ENCODE measurements at regions not wholly inside any gene's neighbourhood (a gene's known extent, or its start where the extent isn't known, plus 50 kb on each side); places are given as distances from the start of the nearest gene placed in this dataset.

- TF ChIP-seq SP2 (tag by site-specific recombination; IDR thresholded peaks at IDR 0.05), result no peak
- TF ChIP-seq, protein P1, sequence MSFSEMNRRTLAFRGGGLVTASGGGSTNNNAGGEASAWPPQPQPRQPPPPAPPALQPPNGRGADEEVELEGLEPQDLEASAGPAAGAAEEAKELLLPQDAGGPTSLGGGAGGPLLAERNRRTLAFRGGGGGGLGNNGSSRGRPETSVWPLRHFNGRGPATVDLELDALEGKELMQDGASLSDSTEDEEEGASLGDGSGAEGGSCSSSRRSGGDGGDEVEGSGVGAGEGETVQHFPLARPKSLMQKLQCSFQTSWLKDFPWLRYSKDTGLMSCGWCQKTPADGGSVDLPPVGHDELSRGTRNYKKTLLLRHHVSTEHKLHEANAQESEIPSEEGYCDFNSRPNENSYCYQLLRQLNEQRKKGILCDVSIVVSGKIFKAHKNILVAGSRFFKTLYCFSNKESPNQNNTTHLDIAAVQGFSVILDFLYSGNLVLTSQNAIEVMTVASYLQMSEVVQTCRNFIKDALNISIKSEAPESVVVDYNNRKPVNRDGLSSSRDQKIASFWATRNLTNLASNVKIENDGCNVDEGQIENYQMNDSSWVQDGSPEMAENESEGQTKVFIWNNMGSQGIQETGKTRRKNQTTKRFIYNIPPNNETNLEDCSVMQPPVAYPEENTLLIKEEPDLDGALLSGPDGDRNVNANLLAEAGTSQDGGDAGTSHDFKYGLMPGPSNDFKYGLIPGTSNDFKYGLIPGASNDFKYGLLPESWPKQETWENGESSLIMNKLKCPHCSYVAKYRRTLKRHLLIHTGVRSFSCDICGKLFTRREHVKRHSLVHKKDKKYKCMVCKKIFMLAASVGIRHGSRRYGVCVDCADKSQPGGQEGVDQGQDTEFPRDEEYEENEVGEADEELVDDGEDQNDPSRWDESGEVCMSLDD (tag by site-specific recombination; IDR thresholded peaks at IDR 0.05), result no peak
- no peak for TF ChIP-seq ZNF76 (tag by site-specific recombination; IDR thresholded peaks at IDR 0.05; ENCODE audit: borderline replicate concordance, low read depth)
- no peak for TF ChIP-seq ZNF426 (tag by site-specific recombination; IDR thresholded peaks at IDR 0.05)
- TF ChIP-seq, protein P2, sequence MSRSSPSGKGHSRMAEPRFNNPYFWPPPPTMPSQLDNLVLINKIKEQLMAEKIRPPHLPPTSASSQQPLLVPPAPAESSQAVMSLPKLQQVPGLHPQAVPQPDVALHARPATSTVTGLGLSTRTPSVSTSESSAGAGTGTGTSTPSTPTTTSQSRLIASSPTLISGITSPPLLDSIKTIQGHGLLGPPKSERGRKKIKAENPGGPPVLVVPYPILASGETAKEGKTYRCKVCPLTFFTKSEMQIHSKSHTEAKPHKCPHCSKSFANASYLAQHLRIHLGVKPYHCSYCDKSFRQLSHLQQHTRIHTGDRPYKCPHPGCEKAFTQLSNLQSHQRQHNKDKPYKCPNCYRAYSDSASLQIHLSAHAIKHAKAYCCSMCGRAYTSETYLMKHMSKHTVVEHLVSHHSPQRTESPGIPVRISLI (tag by site-specific recombination; IDR thresholded peaks at IDR 0.05), result no peak
- no peak for TF ChIP-seq ZNF692 (tag by site-specific recombination; IDR thresholded peaks at IDR 0.05)
- TF ChIP-seq, protein P3, sequence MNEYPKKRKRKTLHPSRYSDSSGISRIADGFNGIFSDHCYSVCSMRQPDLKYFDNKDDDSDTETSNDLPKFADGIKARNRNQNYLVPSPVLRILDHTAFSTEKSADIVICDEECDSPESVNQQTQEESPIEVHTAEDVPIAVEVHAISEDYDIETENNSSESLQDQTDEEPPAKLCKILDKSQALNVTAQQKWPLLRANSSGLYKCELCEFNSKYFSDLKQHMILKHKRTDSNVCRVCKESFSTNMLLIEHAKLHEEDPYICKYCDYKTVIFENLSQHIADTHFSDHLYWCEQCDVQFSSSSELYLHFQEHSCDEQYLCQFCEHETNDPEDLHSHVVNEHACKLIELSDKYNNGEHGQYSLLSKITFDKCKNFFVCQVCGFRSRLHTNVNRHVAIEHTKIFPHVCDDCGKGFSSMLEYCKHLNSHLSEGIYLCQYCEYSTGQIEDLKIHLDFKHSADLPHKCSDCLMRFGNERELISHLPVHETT (tag by site-specific recombination; IDR thresholded peaks at IDR 0.05), result no peak
- no peak for TF ChIP-seq ZNF37A (tag by site-specific recombination; IDR thresholded peaks at IDR 0.05)
- Histone ChIP-seq H3K36me3 (ENCODE audit: control insufficient read depth in 2 of 2, insufficient read depth in 1 of 2, low read length in 2 of 2) (no peaks in the 10 kb centered on the region), H3K4me3 (ENCODE audit: low read depth, low read length) (no peak overlapping the region), H3K4me1 (ENCODE audit: control insufficient read depth, insufficient read depth, low read length) (no peaks in the 10 kb centered on the region), H3K9me3 (ENCODE audit: control insufficient read depth, insufficient read depth, low read depth, low read length) (no peaks in the 10 kb centered on the region), H3K27ac (ENCODE audit: extremely low read depth, low read depth, low read length) (no peak overlapping the region)
- CTCF ChIA-PET, result no interaction called here
- POLR2A ChIA-PET, result no interaction called here
These were observed 829.6 kb downstream of the TLR4 start for GRCh38 chr9:118533850-118534249.

DNA sequence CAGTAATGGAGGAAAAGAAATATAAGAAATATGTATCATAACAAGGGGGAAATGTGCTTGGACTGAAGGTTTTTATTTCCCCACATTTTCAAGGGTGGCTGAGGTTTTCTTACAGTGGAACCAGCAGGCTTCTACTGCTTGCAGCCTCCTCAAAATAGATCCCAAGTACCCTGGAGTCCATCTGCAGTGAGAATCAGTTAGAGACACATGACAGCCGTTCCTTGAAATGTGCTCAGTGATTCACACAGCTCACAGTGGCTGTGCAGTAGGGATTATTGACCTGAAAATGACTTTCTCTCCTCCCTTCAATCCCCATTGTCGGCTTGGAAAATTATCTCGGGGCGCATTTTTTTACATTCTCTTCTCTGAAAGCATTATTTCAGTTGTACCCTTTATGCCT, 832.0 kb downstream of the TLR4 start:
- CTCF ChIA-PET, result no interaction called here

DNA sequence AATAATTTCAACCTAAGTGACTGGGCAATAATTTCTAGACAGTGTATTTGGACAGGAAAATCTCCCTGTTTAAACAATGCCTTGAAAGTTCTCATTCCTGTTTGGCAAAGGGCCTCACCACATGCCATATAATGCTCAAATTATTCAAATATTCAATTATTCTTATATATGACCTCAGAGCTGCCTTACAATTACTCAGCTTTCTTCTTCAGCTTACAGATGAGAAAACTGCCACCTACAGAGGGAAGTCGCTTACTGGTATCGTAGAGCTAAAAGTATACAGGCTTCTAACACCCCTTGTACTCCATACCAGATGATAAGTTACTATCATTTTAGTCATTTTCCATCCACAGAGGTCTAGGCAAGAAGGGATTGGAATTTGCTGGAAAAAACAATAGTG, 830.3 kb downstream of the BRINP1 start:
- H3K27ac ChIP-seq (ENCODE audit: extremely low read depth, low read depth, low read length), result no peak overlapping the region
- H3K4me3 ChIP-seq (ENCODE audit: low read depth, low read length), result no peak overlapping the region
- H3K36me3 ChIP-seq (ENCODE audit: control insufficient read depth in 2 of 2, insufficient read depth in 1 of 2, low read length in 2 of 2), result no peaks in the 10 kb centered on the region
- ChIA-PET POLR2A (no interaction called here), CTCF (no interaction called here)
- H3K4me1 ChIP-seq (ENCODE audit: control insufficient read depth, insufficient read depth, low read length), result no peaks in the 10 kb centered on the region
- H3K9me3 ChIP-seq (ENCODE audit: control insufficient read depth, insufficient read depth, low read depth, low read length), result no peaks in the 10 kb centered on the region
- TF ChIP-seq KLF7 (tag by site-specific recombination; IDR thresholded peaks at IDR 0.05; ENCODE audit: borderline replicate concordance) (no peak), SETDB1 (IDR thresholded peaks at IDR 0.05; ENCODE audit: insufficient read length, low read length) (no peak), ZFP37 (tag by site-specific recombination; IDR thresholded peaks at IDR 0.05) (no peak), ZNF518A (tag by site-specific recombination; conservative IDR thresholded peaks at IDR 0.05; ENCODE audit: low read depth) (no peak)
- TF ChIP-seq, protein P4, sequence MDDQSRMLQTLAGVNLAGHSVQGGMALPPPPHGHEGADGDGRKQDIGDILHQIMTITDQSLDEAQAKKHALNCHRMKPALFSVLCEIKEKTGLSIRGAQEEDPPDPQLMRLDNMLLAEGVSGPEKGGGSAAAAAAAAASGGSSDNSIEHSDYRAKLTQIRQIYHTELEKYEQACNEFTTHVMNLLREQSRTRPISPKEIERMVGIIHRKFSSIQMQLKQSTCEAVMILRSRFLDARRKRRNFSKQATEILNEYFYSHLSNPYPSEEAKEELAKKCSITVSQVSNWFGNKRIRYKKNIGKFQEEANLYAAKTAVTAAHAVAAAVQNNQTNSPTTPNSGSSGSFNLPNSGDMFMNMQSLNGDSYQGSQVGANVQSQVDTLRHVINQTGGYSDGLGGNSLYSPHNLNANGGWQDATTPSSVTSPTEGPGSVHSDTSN (CRISPR knock-in tag; IDR thresholded peaks at IDR 0.05), result no peak

More for the DNA sequence above, 832.0 kb downstream of the TLR4 start:
- Histone ChIP-seq H3K36me3 (ENCODE audit: control insufficient read depth in 2 of 2, insufficient read depth in 1 of 2, low read length in 2 of 2) (no peaks in the 10 kb centered on the region), H3K27ac (ENCODE audit: extremely low read depth, low read depth, low read length) (no peak overlapping the region), H3K9me3 (ENCODE audit: control insufficient read depth, insufficient read depth, low read depth, low read length) (no peaks in the 10 kb centered on the region), H3K4me1 (ENCODE audit: control insufficient read depth, insufficient read depth, low read length) (no peaks in the 10 kb centered on the region), H3K4me3 (ENCODE audit: low read depth, low read length) (no peak overlapping the region)
- POLR2A ChIA-PET, result no interaction called here
- no peak for TF ChIP-seq ZIC2 (tag by site-specific recombination; IDR thresholded peaks at IDR 0.05)
- no peak for TF ChIP-seq ZNF707 (tag by site-specific recombination; IDR thresholded peaks at IDR 0.05)
- no peak for TF ChIP-seq ZNF501 (tag by site-specific recombination; IDR thresholded peaks at IDR 0.05)
- TF ChIP-seq SCRT2 (tag by site-specific recombination; IDR thresholded peaks at IDR 0.05), result no peak
- TF ChIP-seq ZNF169 (tag by site-specific recombination; IDR thresholded peaks at IDR 0.05), result no peak
- TF ChIP-seq ZNF214 (tag by site-specific recombination; IDR thresholded peaks at IDR 0.05; ENCODE audit: borderline replicate concordance), result no peak
- no peak for TF ChIP-seq RBAK (tag by site-specific recombination; IDR thresholded peaks at IDR 0.05)
- TF ChIP-seq ZNF558 (tag by site-specific recombination; IDR thresholded peaks at IDR 0.05), result no peak
- no peak for TF ChIP-seq ZNF140 (tag by site-specific recombination; IDR thresholded peaks at IDR 0.05)
- TF ChIP-seq ZNF664 (tag by site-specific recombination; IDR thresholded peaks at IDR 0.05), result no peak
- TF ChIP-seq ZNF112 (tag by site-specific recombination; IDR thresholded peaks at IDR 0.05), result no peak
- TF ChIP-seq ZNF335 (tag by site-specific recombination; conservative IDR thresholded peaks at IDR 0.05), result no peak
- TF ChIP-seq ZNF768 (tag by site-specific recombination; IDR thresholded peaks at IDR 0.05), result no peak
- no peak for TF ChIP-seq ZNF391 (tag by site-specific recombination; IDR thresholded peaks at IDR 0.05; ENCODE audit: borderline replicate concordance, low read depth)
- TF ChIP-seq ZNF549 (tag by site-specific recombination; IDR thresholded peaks at IDR 0.05), result no peak
- no peak for TF ChIP-seq ZNF521 (tag by site-specific recombination; IDR thresholded peaks at IDR 0.05)
- TF ChIP-seq EGR2 (tag by site-specific recombination; IDR thresholded peaks at IDR 0.05; ENCODE audit: low read depth), result no peak
- TF ChIP-seq BCL11B (tag by site-specific recombination; IDR thresholded peaks at IDR 0.05; ENCODE audit: low read depth), result no peak
- TF ChIP-seq ZNF433 (tag by site-specific recombination; IDR thresholded peaks at IDR 0.05; ENCODE audit: low read depth), result no peak

Data from HEK293 (cell line).